ENCODE measurements at regions not wholly inside any gene's neighbourhood (a gene's known extent, or its start where the extent isn't known, plus 50 kb on each side); places are given as distances from the start of the nearest gene placed in this dataset.

GRCh38 chr7:46781901-46782439 lies 799.9 kb downstream of the TNS3 start:
- no peak for TF ChIP-seq CTCF (IDR thresholded peaks at IDR 0.05; ENCODE audit: control extremely low read depth in 1 of 3, insufficient read depth in 1 of 3, low read depth in 1 of 3, low read length in 3 of 3)
- TF ChIP-seq POLR2A (IDR thresholded peaks at IDR 0.05; ENCODE audit: control extremely low read depth in 1 of 2, low read depth in 2 of 2, low read length in 2 of 2), result no peak
- no peak for TF ChIP-seq CEBPB (IDR thresholded peaks at IDR 0.05; ENCODE audit: low read depth, low read length)
- no peak for TF ChIP-seq TCF12 (IDR thresholded peaks at IDR 0.05; ENCODE audit: low read depth, low read length)
- TF ChIP-seq SAP30 (IDR thresholded peaks at IDR 0.05; ENCODE audit: insufficient read depth, insufficient replicate concordance, low read length), result no peak
- TF ChIP-seq PHF8 (conservative IDR thresholded peaks at IDR 0.05; ENCODE audit: low read depth, low read length), result no peak
- TF ChIP-seq YY1 (IDR thresholded peaks at IDR 0.05; ENCODE audit: low read depth, low read length), result no peak
- no peak for TF ChIP-seq RAD21 (IDR thresholded peaks at IDR 0.05 in 1 of 2, conservative IDR thresholded peaks at IDR 0.05 in 1 of 2; ENCODE audit: low read depth in 2 of 2, low read length in 2 of 2)
- TF ChIP-seq JUN (IDR thresholded peaks at IDR 0.05; ENCODE audit: low read depth, low read length), result no peak
- no peak for TF ChIP-seq TAF7 (optimal IDR thresholded peaks at IDR 0.05; ENCODE audit: borderline replicate concordance, low read depth, low read length)
- TF ChIP-seq EZH2 (IDR thresholded peaks at IDR 0.05; ENCODE audit: low read depth, low read length, severe bottlenecking), result no peak
- TF ChIP-seq SUZ12 (IDR thresholded peaks at IDR 0.05; ENCODE audit: low read length), result no peak
- no peak for TF ChIP-seq MAX (IDR thresholded peaks at IDR 0.05)
- no peak for TF ChIP-seq KDM1A (IDR thresholded peaks at IDR 0.05; ENCODE audit: borderline replicate concordance, low read length)

Data from H1 (cell line).